ENCODE measurements at regions not wholly inside any gene's neighbourhood (a gene's known extent, or its start where the extent isn't known, plus 50 kb on each side); places are given as distances from the start of the nearest gene placed in this dataset.

- no peaks in the 10 kb centered on the region for H3K9me3 ChIP-seq (ENCODE audit: low read length)
- H3K9me2 ChIP-seq (ENCODE audit: low read depth, low read length): no peaks in the 10 kb centered on the region
- H2AFZ ChIP-seq (ENCODE audit: low read length): no peak overlapping the region
- no peaks in the 10 kb centered on the region for H3K79me2 ChIP-seq (ENCODE audit: insufficient read depth, low read length)
- no peaks in the 10 kb centered on the region for H3K4me1 ChIP-seq (ENCODE audit: insufficient read depth, low read length, severe bottlenecking)
- H3K36me3 ChIP-seq (ENCODE audit: insufficient read depth, low read length): no peaks in the 10 kb centered on the region
- H3K27ac ChIP-seq (ENCODE audit: low read depth, low read length, poor library complexity, severe bottlenecking): no peak overlapping the region
- no peaks in the 10 kb centered on the region for H3K27me3 ChIP-seq (ENCODE audit: insufficient read depth, low read length)
- H3F3A ChIP-seq (ENCODE audit: insufficient read depth, low read length): no peaks in the 10 kb centered on the region
- no peak overlapping the region for H3K9ac ChIP-seq (ENCODE audit: low read length)
- H3K4me3 ChIP-seq (ENCODE audit: low read depth, low read length, poor library complexity, severe bottlenecking): no peak overlapping the region
- no peaks in the 10 kb centered on the region for H4K20me1 ChIP-seq (ENCODE audit: insufficient read depth, low read length)
- TF ChIP-seq EZH2 (IDR thresholded peaks at IDR 0.05; ENCODE audit: borderline replicate concordance, low read length) (no peak), CTCF (IDR thresholded peaks at IDR 0.05; ENCODE audit: low read length) (no peak)
- no peak overlapping the region for H3K4me2 ChIP-seq (ENCODE audit: low read length)
Observed at GRCh38 chr6:22497276-22497675, 72.1 kb upstream of the HDGFL1 start.

- H3K9ac ChIP-seq (ENCODE audit: low read length): no peak overlapping the region
- no peaks in the 10 kb centered on the region for H3F3A ChIP-seq (ENCODE audit: insufficient read depth, low read length)
- no peaks in the 10 kb centered on the region for H3K27me3 ChIP-seq (ENCODE audit: insufficient read depth, low read length)
- H3K4me1 ChIP-seq (ENCODE audit: insufficient read depth, low read length, severe bottlenecking): no peaks in the 10 kb centered on the region
- H3K36me3 ChIP-seq (ENCODE audit: insufficient read depth, low read length): no peaks in the 10 kb centered on the region
- H3K79me2 ChIP-seq (ENCODE audit: insufficient read depth, low read length): no peaks in the 10 kb centered on the region
- no peaks in the 10 kb centered on the region for H3K9me3 ChIP-seq (ENCODE audit: low read length)
- H3K9me2 ChIP-seq (ENCODE audit: low read depth, low read length): no peaks in the 10 kb centered on the region
- no peaks in the 10 kb centered on the region for H4K20me1 ChIP-seq (ENCODE audit: insufficient read depth, low read length)
- TF ChIP-seq EZH2 (IDR thresholded peaks at IDR 0.05; ENCODE audit: borderline replicate concordance, low read length): no peak
- TF ChIP-seq CTCF (IDR thresholded peaks at IDR 0.05; ENCODE audit: low read length): no peak
- no peak overlapping the region for H3K27ac ChIP-seq (ENCODE audit: low read depth, low read length, poor library complexity, severe bottlenecking)
- H3K4me3 ChIP-seq (ENCODE audit: low read depth, low read length, poor library complexity, severe bottlenecking): no peak overlapping the region
- H3K4me2 ChIP-seq (ENCODE audit: low read length): no peak overlapping the region
- no peak overlapping the region for H2AFZ ChIP-seq (ENCODE audit: low read length)
Observed at GRCh38 chr6:22499815-22500214, 69.6 kb upstream of the HDGFL1 start.

GRCh38 chr6:22506496-22506895, 62.9 kb upstream of the HDGFL1 start:
- Histone ChIP-seq H3F3A (ENCODE audit: insufficient read depth, low read length) (no peaks in the 10 kb centered on the region), H3K9me3 (ENCODE audit: low read length) (no peaks in the 10 kb centered on the region), H3K27me3 (ENCODE audit: insufficient read depth, low read length) (no peaks in the 10 kb centered on the region), H3K4me3 (ENCODE audit: low read depth, low read length, poor library complexity, severe bottlenecking) (no peak overlapping the region), H3K36me3 (ENCODE audit: insufficient read depth, low read length) (no peaks in the 10 kb centered on the region), H3K9ac (ENCODE audit: low read length) (no peak overlapping the region), H3K4me2 (ENCODE audit: low read length) (no peak overlapping the region), H3K27ac (ENCODE audit: low read depth, low read length, poor library complexity, severe bottlenecking) (no peak overlapping the region), H2AFZ (ENCODE audit: low read length) (no peak overlapping the region), H3K4me1 (ENCODE audit: insufficient read depth, low read length, severe bottlenecking) (no peaks in the 10 kb centered on the region), H3K79me2 (ENCODE audit: insufficient read depth, low read length) (no peaks in the 10 kb centered on the region), H3K9me2 (ENCODE audit: low read depth, low read length) (no peaks in the 10 kb centered on the region), H4K20me1 (ENCODE audit: insufficient read depth, low read length) (no peaks in the 10 kb centered on the region)
- TF ChIP-seq EZH2 (IDR thresholded peaks at IDR 0.05; ENCODE audit: borderline replicate concordance, low read length) (no peak), CTCF (IDR thresholded peaks at IDR 0.05; ENCODE audit: low read length) (no peak)
